ENCODE measurements at regions not wholly inside any gene's neighbourhood (a gene's known extent, or its start where the extent isn't known, plus 50 kb on each side); places are given as distances from the start of the nearest gene placed in this dataset.

DNA sequence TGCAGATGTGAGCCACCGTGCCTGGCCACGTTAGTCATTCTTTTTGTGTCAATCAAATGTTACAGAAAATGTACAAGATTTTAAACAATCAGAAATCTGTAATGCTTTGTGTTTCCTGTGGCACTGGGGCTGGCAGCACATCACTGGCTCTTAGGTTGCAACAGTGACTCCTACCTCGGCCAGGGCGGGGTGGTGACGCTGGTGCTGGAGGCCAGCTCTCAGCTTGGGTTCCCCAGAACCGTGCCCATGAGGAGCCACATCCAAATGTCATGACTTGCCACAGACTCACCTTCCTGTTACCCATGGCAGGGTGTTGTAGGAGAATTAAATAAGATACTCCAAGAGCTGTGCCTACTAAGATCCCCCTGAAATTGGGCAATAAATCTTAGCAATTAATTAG is 161.7 kb downstream of the TEX29 start:
- TF ChIP-seq, protein P1, sequence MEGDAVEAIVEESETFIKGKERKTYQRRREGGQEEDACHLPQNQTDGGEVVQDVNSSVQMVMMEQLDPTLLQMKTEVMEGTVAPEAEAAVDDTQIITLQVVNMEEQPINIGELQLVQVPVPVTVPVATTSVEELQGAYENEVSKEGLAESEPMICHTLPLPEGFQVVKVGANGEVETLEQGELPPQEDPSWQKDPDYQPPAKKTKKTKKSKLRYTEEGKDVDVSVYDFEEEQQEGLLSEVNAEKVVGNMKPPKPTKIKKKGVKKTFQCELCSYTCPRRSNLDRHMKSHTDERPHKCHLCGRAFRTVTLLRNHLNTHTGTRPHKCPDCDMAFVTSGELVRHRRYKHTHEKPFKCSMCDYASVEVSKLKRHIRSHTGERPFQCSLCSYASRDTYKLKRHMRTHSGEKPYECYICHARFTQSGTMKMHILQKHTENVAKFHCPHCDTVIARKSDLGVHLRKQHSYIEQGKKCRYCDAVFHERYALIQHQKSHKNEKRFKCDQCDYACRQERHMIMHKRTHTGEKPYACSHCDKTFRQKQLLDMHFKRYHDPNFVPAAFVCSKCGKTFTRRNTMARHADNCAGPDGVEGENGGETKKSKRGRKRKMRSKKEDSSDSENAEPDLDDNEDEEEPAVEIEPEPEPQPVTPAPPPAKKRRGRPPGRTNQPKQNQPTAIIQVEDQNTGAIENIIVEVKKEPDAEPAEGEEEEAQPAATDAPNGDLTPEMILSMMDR (IDR thresholded peaks at IDR 0.05), result no peak
- TF ChIP-seq EZH2 (IDR thresholded peaks at IDR 0.05) (no peak), EZH2phosphoT487 (IDR thresholded peaks at IDR 0.05) (no peak)
